Stimulated activated CD4-positive, alpha-beta T cell treated with anti-CD3 and anti-CD28 coated beads, Interleukin-4, amount 100 ng/mL, for 1 hour (primary cell): ENCODE measurements at regions not wholly inside any gene's neighbourhood (a gene's known extent, or its start where the extent isn't known, plus 50 kb on each side); places are given as distances from the start of the nearest gene placed in this dataset.
A peak's percentile ranks its signal among the peaks of the same experiment; 100 is the strongest.
"Not testable (repeated sequence)": the region's sequence is repeated elsewhere in the genome, so short reads cannot be mapped to it uniquely, and the experiment has no call there.

ENCODE experiments used
- DNase-seq: peaks from one replicate; pipeline ENCODE4 v3.0.0-alpha.2; 2020

- no peak for DNase-seq
These were observed 202.8 kb upstream of the TSC22D1 start for GRCh38 chr13:44778761-44779484.

DNA sequence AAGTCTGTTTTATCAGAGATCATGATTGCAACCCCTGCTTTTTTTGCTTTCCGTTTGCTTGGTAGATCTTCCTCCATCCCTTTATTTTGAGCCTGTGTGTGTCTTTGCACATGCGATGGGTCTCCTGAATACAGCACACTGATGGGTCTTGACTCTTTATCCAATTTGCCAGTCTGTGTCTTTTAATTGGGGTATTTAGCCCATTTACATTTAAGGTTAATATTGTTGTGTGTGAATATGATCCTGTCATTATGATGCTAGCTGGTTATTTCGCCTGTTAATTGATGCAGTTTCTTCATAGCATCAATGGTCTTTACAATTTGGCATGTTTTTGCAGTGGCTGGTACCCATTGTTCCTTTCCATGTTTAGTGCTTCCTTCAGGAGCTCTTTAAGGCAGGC, 199.2 kb upstream of the TSC22D1 start:
- not testable (repeated sequence) for DNase-seq

GRCh38 chr13:44770951-44771350, 194.8 kb upstream of the TSC22D1 start:
- no peak for DNase-seq

DNA sequence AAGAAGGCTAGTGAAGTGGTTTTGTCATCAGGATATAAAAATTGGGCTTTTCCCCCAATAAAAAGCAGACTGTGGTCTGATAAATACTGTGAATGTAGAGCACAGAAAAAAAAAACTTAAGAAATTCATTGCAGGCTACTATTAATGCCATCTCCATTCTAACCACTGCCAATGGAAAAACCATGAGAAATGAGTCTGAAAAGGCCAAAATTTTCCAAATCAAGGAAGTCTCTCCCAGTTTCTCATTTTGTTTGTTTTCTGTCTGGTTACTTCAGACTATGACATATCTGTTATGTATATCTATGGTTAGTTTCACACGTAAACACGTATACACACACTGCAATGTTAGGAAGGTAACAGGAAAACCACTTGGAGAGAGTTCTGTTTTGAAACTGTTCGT, 193.6 kb upstream of the TSC22D1 start:
- DNase-seq: no peak

- DNase-seq: peak; percentile 15
These were observed 192.8 kb upstream of the TSC22D1 start for GRCh38 chr13:44768775-44769581.

DNA sequence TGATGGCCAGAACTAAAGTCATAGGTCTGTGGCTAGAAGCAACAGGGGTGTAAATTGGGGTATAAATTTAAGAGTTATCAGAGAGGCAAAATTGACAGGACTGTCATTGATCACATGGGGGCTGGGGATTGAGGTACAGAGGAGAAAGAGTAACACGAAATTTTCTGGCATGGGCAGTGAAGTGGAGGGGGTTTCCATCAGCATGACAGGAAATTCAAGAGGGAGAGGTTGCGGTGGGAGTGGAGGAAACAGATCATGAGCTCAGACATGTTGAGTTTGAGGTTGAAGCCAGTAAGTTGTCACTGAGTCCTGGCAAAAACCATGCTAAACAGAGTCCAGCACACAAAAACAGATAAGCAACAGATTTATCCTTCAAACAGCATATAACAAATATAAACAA, 192.1 kb upstream of the TSC22D1 start:
- no peak for DNase-seq

- DNase-seq: no peak
These were observed 188.9 kb upstream of the TSC22D1 start for GRCh38 chr13:44765001-44765471.

DNA sequence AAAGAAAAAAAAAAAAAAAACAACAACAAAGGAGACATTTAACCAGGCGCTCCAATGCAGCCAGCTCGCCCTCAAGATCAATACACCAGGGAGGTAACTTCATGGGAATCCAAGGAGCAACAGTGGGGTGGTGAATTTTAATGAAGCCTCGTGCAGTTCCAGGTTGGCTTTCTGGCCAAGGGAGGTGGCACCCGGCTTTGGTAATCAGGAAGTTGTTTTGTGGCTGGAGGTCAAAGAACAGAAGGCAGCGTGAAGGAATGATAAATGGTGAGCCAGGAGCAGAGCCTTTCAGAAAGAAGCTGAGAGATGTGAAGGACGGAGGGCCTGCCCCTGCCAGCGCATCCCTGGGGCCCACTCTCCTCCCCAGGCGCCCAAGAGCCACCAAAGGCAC, 188.2 kb upstream of the TSC22D1 start:
- DNase-seq: no peak

DNA sequence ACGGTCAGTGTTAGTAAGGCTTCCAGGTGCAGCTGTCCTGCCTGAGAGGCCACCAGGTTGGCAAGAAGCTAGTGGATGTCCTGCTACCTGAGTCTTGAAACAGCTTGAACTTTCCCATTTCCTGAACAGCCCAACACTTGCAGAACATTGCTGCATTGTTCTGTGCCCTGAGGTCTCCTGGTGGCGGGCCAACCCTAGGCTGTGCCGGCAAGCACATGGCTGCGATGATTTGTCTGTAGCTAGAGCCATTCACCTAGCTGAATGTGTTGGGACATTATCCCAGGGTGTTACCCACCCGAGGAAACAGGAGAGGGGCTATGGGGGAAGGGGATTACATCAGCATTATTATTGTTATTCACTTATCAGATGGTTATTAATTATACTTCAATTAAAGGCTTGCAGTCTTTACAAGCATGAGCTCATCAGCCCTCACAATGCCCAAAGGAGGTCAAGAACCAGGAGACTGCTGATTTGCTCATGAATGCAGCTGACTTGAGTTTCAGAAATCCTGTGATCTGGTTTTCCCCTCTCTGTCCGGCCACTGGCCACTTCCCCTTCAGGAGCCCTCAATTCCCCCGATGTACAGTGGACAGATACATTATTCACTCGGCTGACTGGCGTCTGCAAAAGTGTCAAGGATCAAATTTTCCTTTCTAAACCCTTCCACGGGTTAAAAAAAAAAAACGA, 187.6 kb upstream of the TSC22D1 start:
- DNase-seq: no peak

GRCh38 chr13:44762911-44763310, 186.8 kb upstream of the TSC22D1 start:
- DNase-seq: no peak

DNA sequence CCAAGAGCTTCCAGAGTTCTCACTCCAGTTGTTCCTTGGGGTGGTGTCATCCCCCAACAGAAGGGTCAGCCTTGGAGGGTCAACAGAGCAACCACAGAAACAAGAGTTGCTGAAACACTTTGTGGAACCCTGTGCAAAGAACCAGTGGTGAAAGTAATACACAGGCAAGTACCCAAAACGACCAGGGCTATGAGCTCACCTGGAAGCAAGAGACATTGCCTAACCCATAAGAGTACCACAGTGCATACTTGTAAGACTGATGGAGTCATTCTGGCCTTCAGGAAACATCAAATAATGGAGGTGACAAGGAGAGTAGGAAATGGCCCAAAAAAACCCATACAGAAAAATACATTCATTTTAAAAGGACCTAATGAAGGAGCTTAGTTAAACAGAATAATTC, 184.3 kb upstream of the TSC22D1 start:
- DNase-seq: no peak

DNA sequence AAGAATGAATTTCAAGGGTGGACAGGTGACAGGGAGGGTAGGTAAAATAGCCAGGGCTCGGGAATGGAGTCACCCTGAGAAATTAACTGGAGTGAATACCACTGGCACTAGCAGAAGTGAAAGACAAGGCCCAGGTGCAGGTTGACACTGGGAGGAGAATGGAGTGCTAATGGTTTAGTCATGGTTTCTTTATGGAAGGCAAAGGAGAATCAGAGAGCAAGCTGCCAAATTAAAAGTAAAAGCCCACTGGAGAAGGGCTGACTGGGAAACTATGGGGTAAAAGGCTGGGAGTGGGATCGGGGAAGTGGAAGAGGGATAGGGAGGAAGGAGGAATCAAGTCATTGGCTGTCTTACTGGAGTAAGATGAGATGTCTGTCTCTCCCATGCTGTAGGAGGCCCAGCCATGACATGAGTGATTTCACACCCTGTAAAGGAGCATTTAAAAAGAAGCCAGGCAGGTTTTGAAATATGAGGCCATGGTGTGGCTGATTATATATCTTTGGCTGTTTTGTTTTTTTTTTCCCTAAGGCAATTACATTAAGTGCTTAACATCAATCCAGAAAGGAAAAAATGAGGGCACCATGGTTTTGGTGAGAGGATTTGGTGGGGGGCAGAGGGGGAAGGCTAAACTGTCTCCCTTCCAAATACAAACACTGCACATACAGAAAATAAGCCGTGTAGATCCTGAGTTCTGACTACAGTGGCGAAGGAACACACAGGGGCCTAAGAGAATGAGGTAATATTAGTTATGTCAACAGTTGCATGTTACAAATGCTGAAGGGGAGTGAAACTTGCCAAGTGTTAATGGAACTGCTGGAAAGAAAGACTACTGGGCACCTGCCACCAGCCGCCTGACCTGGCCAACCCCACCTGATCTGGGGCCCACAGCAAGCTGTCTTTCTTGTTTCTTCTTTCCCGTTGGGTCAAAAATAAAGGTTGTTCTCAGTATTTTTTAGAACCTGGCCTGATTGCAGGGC, 183.5 kb upstream of the TSC22D1 start:
- no peak for DNase-seq

GRCh38 chr13:44758630-44759383, 182.7 kb upstream of the TSC22D1 start:
- DNase-seq: no peak

- no peak for DNase-seq
These were observed 181.5 kb upstream of the TSC22D1 start for GRCh38 chr13:44757671-44758070.

GRCh38 chr13:44756276-44756810, 180.2 kb upstream of the TSC22D1 start:
- DNase-seq: no peak

- DNase-seq: no peak
These were observed 179.7 kb upstream of the TSC22D1 start for GRCh38 chr13:44755872-44756271.

- DNase-seq: no peak
These were observed 176.0 kb upstream of the TSC22D1 start for GRCh38 chr13:44752164-44752563.

- no peak for DNase-seq
These were observed 174.5 kb upstream of the TSC22D1 start for GRCh38 chr13:44750630-44751029.

- no peak for DNase-seq
These were observed 173.8 kb upstream of the TSC22D1 start for GRCh38 chr13:44749906-44750305.

GRCh38 chr13:44748439-44748838, 172.3 kb upstream of the TSC22D1 start:
- no peak for DNase-seq

- DNase-seq: no peak
These were observed 171.0 kb upstream of the TSC22D1 start for GRCh38 chr13:44747179-44747578.
